IPS-15b (cell line): ENCODE measurements at regions not wholly inside any gene's neighbourhood (a gene's known extent, or its start where the extent isn't known, plus 50 kb on each side); places are given as distances from the start of the nearest gene placed in this dataset.
"Not testable (repeated sequence)": the region's sequence is repeated elsewhere in the genome, so short reads cannot be mapped to it uniquely, and the experiment has no call there.

Experiments
- H3K27me3 ChIP-seq: one replicate; pipeline ENCODE4 v1.6.1; 2013; ENCODE audit warnings: low read length; ENCODE audit not compliant: control insufficient read depth, insufficient read depth
- H3K36me3 ChIP-seq: one replicate; pipeline ENCODE4 v1.6.1; 2013; ENCODE audit warnings: low read length; ENCODE audit not compliant: control insufficient read depth, insufficient read depth
- H3K4me1 ChIP-seq: one replicate; pipeline ENCODE4 v1.6.1; 2013; ENCODE audit warnings: mild to moderate bottlenecking, low read length; ENCODE audit not compliant: control insufficient read depth, insufficient read depth
- H3K4me3 ChIP-seq: one replicate; pipeline ENCODE4 v1.5.1; 2013; ENCODE audit warnings: low read depth, low read length
- H3K9ac ChIP-seq: one replicate; pipeline ENCODE4 v1.6.1; 2013; ENCODE audit warnings: low read depth, mild to moderate bottlenecking, low read length
- H3K9me3 ChIP-seq: one replicate; pipeline ENCODE4 v1.6.1; 2013; ENCODE audit warnings: mild to moderate bottlenecking, low read length; ENCODE audit not compliant: control insufficient read depth, insufficient read depth

DNA sequence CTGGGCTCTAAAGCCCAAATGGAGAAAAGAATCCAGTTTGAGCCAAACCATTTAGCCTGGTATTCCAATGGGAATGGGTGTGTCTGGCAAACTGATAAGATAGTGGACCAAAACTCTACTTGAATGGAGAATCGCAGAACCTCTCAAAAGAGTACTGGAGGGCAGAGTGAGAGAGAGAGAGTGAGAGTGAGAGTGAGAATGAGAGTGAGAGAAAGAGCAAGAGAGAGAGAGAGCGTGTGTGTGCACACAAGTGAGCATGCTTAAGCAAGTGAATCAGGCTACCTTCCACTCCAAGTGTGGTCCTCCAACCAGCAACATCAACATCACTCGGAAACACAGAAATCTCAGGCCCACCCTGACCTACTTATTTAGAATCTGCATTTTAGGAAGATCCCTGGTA is 58.8 kb downstream of the UQCRFS1 start:
- Histone ChIP-seq H3K36me3 (no peaks in the 10 kb centered on the region), H3K4me3 (no peak overlapping the region), H3K27me3 (no peaks in the 10 kb centered on the region), H3K4me1 (no peaks in the 10 kb centered on the region), H3K9me3 (no peaks in the 10 kb centered on the region), H3K9ac (no peak overlapping the region)

DNA sequence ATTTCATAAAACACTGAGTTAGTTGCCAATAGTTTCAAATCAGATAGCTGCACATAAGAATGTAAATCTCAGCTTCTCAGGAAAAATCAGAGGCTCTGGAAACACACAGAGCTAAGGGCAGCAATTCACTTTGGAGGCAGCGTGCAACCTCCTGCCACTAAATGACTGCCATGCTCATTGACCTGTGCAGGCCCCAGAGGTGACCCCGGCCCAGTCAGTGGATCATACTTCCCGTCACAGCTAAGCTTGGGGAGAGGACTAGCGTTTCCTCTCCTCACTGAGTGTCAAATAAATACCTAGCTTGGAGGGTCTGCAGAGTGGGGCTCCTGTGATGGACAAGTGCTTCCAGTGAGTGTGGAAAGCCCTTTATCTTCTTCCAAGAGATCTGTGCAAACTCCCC is 67.2 kb downstream of the UQCRFS1 start:
- no peak overlapping the region for H3K9ac ChIP-seq
- H3K36me3 ChIP-seq = no peaks in the 10 kb centered on the region
- H3K27me3 ChIP-seq = peaks cover 3% of the 10 kb centered on the region
- no peaks in the 10 kb centered on the region for H3K9me3 ChIP-seq
- no peak overlapping the region for H3K4me3 ChIP-seq
- H3K4me1 ChIP-seq = no peaks in the 10 kb centered on the region

DNA sequence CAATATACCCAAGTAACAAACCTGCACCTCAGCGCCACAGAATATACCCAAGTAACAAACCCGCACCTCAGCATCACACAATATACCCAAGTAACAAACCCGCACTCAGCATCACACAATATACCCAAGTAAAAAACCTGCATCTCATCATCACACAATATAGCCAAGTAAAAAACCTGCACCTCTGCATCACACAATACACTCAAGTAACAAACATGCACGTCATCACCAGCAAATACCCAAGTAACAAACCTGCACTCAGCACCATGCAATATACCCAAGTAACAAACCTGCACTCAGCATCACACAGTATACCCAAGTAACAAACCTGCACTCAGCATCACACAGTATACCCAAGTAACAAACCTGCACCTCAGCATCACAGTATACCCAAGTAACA is 69.8 kb downstream of the UQCRFS1 start:
- H3K9ac ChIP-seq = no peak overlapping the region
- peaks cover 3% of the 10 kb centered on the region for H3K27me3 ChIP-seq
- no peaks in the 10 kb centered on the region for H3K36me3 ChIP-seq
- H3K9me3 ChIP-seq = peaks cover 6% of the 10 kb centered on the region
- no peaks in the 10 kb centered on the region for H3K4me1 ChIP-seq
- no peak overlapping the region for H3K4me3 ChIP-seq

GRCh38 chr19:29139227-29139626 is 73.7 kb downstream of the UQCRFS1 start:
- H3K4me3 ChIP-seq = no peak overlapping the region
- H3K27me3 ChIP-seq = peaks cover 3% of the 10 kb centered on the region
- no peaks in the 10 kb centered on the region for H3K36me3 ChIP-seq
- H3K4me1 ChIP-seq = no peaks in the 10 kb centered on the region
- H3K9ac ChIP-seq = no peak overlapping the region
- peaks cover 6% of the 10 kb centered on the region for H3K9me3 ChIP-seq

GRCh38 chr19:29138206-29138605 is 74.7 kb downstream of the UQCRFS1 start:
- H3K4me3 ChIP-seq, H3K9ac ChIP-seq, H3K9me3 ChIP-seq, H3K27me3 ChIP-seq, H3K4me1 ChIP-seq, H3K36me3 ChIP-seq: not testable (repeated sequence)

- no peak overlapping the region for H3K9ac ChIP-seq
- H3K4me1 ChIP-seq = no peaks in the 10 kb centered on the region
- no peak overlapping the region for H3K4me3 ChIP-seq
- H3K9me3 ChIP-seq = no peaks in the 10 kb centered on the region
- no peaks in the 10 kb centered on the region for H3K36me3 ChIP-seq
- H3K27me3 ChIP-seq = no peaks in the 10 kb centered on the region
Measured at GRCh38 chr19:29131456-29131855, 81.5 kb downstream of the UQCRFS1 start.

DNA sequence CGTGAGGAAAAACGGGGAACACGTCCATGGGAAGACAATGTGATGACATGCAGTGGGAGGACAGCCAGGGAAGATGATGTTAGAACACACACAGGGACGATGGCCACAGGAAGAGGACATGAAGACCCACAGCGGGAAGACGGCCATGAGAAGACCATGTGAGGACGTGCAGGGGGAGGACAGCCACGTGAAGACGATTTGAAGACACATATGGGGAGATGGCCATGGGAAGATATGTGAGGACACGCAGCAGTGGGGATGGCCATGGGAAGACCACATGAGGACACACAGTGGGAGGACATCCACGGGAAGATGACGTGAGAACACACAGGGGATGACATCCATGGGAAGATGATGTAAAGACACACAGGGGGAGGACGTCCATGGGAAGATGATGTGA is 83.8 kb downstream of the UQCRFS1 start:
- no peak overlapping the region for H3K4me3 ChIP-seq
- H3K9me3 ChIP-seq = no peaks in the 10 kb centered on the region
- H3K4me1 ChIP-seq = no peaks in the 10 kb centered on the region
- no peaks in the 10 kb centered on the region for H3K27me3 ChIP-seq
- no peak overlapping the region for H3K9ac ChIP-seq
- no peaks in the 10 kb centered on the region for H3K36me3 ChIP-seq

GRCh38 chr19:29128203-29128602 is 84.7 kb downstream of the UQCRFS1 start:
- Histone ChIP-seq H3K9ac (no peak overlapping the region), H3K9me3 (no peaks in the 10 kb centered on the region), H3K4me1 (no peaks in the 10 kb centered on the region), H3K27me3 (no peaks in the 10 kb centered on the region), H3K36me3 (no peaks in the 10 kb centered on the region), H3K4me3 (no peak overlapping the region)

GRCh38 chr19:29122185-29122584 is 90.8 kb downstream of the UQCRFS1 start:
- no peak overlapping the region for H3K4me3 ChIP-seq
- H3K4me1 ChIP-seq = no peaks in the 10 kb centered on the region
- H3K9ac ChIP-seq = no peak overlapping the region
- H3K36me3 ChIP-seq = no peaks in the 10 kb centered on the region
- H3K9me3 ChIP-seq = no peaks in the 10 kb centered on the region
- no peaks in the 10 kb centered on the region for H3K27me3 ChIP-seq

DNA sequence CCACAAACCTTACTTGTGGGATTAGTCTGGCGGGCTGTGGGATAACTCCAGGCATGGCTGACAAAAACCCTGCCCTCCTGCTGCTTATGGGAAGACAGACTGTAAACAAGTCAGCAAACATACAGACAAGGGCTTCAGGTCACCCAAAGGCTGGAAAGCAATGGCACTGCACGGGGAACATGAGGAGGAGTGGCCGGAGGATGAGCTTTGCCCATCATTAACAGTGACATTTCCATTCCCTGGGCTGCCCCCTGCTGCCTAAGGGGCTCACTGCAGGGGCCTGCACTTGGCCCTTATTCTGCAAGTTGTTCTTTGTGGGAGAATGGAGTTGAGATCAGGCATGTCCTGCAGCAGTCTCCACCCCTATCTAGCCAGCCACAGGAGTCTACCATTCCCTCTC is 91.3 kb downstream of the UQCRFS1 start:
- Histone ChIP-seq H3K4me3 (no peak overlapping the region), H3K9me3 (no peaks in the 10 kb centered on the region), H3K4me1 (no peaks in the 10 kb centered on the region), H3K27me3 (no peaks in the 10 kb centered on the region), H3K36me3 (no peaks in the 10 kb centered on the region), H3K9ac (no peak overlapping the region)

GRCh38 chr19:29120466-29120865 is 92.5 kb downstream of the UQCRFS1 start:
- Histone ChIP-seq H3K4me3 (no peak overlapping the region), H3K4me1 (no peaks in the 10 kb centered on the region), H3K9me3 (no peaks in the 10 kb centered on the region), H3K9ac (no peak overlapping the region), H3K36me3 (no peaks in the 10 kb centered on the region), H3K27me3 (no peaks in the 10 kb centered on the region)

DNA sequence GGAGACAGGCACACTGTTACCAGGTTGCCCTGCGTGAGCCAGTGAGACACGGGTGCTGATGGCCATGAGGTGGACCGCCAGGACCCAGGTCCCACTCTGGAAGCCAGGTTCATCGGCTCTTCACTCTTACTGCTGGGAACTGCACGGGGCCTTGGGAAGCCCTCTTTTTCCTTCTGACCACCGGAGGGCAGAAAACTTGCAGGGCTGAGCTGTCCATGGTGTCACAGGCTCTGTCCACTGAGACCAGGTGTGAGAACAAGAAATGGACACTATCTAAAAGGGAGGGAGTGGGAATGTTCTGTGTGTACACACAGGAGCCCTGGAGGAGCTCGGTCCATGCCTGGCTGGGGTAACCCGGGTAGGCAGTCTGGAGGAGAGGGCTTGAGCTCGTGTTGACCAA is 93.4 kb downstream of the UQCRFS1 start:
- H3K36me3 ChIP-seq = no peaks in the 10 kb centered on the region
- no peaks in the 10 kb centered on the region for H3K27me3 ChIP-seq

GRCh38 chr19:29118389-29118788 is 94.6 kb downstream of the UQCRFS1 start:
- Histone ChIP-seq H3K4me1 (no peaks in the 10 kb centered on the region), H3K36me3 (no peaks in the 10 kb centered on the region), H3K27me3 (no peaks in the 10 kb centered on the region), H3K9ac (no peak overlapping the region), H3K9me3 (no peaks in the 10 kb centered on the region), H3K4me3 (no peak overlapping the region)

More for the DNA sequence above, 93.4 kb downstream of the UQCRFS1 start:
- no peaks in the 10 kb centered on the region for H3K9me3 ChIP-seq
- H3K9ac ChIP-seq = no peak overlapping the region
- no peaks in the 10 kb centered on the region for H3K4me1 ChIP-seq
- no peak overlapping the region for H3K4me3 ChIP-seq
